H9 (cell line): ENCODE measurements at regions not wholly inside any gene's neighbourhood (a gene's known extent, or its start where the extent isn't known, plus 50 kb on each side); places are given as distances from the start of the nearest gene placed in this dataset.

Experiments used
- DNase-seq: peaks from one replicate; pipeline ENCODE4 v3.0.0-alpha.2; 2017
- H2AFZ ChIP-seq: one replicate; pipeline ENCODE4 v1.6.1; 2013; ENCODE audit warnings: mild to moderate bottlenecking, low read length, control low read depth, moderate library complexity
- H2AK5ac ChIP-seq: 2 replicates; pipeline ENCODE4 v1.6.1; 2013; ENCODE audit warnings: low read length, control low read depth, mixed read lengths; ENCODE audit not compliant: insufficient read length
- H2BK120ac ChIP-seq: one replicate; pipeline ENCODE4 v1.6.1; 2013; ENCODE audit warnings: low read depth, mild to moderate bottlenecking, low read length, control low read depth, inconsistent platforms; ENCODE audit not compliant: poor library complexity, severe bottlenecking
- H2BK12ac ChIP-seq: 2 replicates; pipeline ENCODE4 v1.6.1; 2013; ENCODE audit warnings: low read length, control low read depth, mixed read lengths, low read depth; ENCODE audit not compliant: insufficient read length
- H2BK15ac ChIP-seq: 2 replicates; pipeline ENCODE4 v1.6.1; 2013; ENCODE audit warnings: low read depth, low read length, control low read depth
- H2BK20ac ChIP-seq: one replicate; pipeline ENCODE4 v1.6.1; 2013; ENCODE audit warnings: low read depth, mild to moderate bottlenecking, low read length, control low read depth, inconsistent platforms; ENCODE audit not compliant: poor library complexity, severe bottlenecking
- H2BK5ac ChIP-seq: 2 replicates; pipeline ENCODE4 v1.6.1; 2013; ENCODE audit warnings: low read length, control low read depth, mixed read lengths; ENCODE audit not compliant: insufficient read length
- H3K14ac ChIP-seq: 2 replicates; pipeline ENCODE4 v1.6.1; 2013; ENCODE audit warnings: low read length, control low read depth; ENCODE audit not compliant: insufficient read depth
- H3K18ac ChIP-seq: 2 replicates; pipeline ENCODE4 v1.6.1; 2013; ENCODE audit warnings: low read depth, mild to moderate bottlenecking, mixed read lengths, low read length, control low read depth; ENCODE audit not compliant: insufficient read length
- H3K23ac ChIP-seq: 2 replicates; pipeline ENCODE4 v1.6.1; 2013; ENCODE audit warnings: low read length, control low read depth, mixed read lengths, low read depth; ENCODE audit not compliant: insufficient read length
- H3K23me2 ChIP-seq: 2 replicates; pipeline ENCODE4 v1.6.1; 2013; ENCODE audit warnings: low read depth, mild to moderate bottlenecking, mixed read lengths, low read length, control low read depth; ENCODE audit not compliant: insufficient read length, poor library complexity, severe bottlenecking
- H3K27ac ChIP-seq: 2 replicates; pipeline ENCODE4 v1.5.1; 2013; ENCODE audit warnings: low read length, control low read depth, mixed read lengths, low read depth; ENCODE audit not compliant: insufficient read length
- H3K27me3 ChIP-seq: 2 replicates; pipeline ENCODE4 v1.6.1; 2013; ENCODE audit warnings: low read length, control low read depth, inconsistent platforms; ENCODE audit not compliant: insufficient read depth
- H3K4ac ChIP-seq: 2 replicates; pipeline ENCODE4 v1.6.1; 2013; ENCODE audit warnings: low read depth, mild to moderate bottlenecking, control low read depth, inconsistent platforms, low read length, moderate library complexity
- H3K4me1 ChIP-seq: 2 replicates; pipeline ENCODE4 v1.6.1; 2013; ENCODE audit warnings: low read length, control low read depth, inconsistent platforms; ENCODE audit not compliant: insufficient read depth
- H3K4me2 ChIP-seq: 2 replicates; pipeline ENCODE4 v1.6.1; 2013; ENCODE audit warnings: low read length, control low read depth, mixed read lengths; ENCODE audit not compliant: insufficient read length, insufficient read depth
- H3K56ac ChIP-seq: 2 replicates; pipeline ENCODE4 v1.6.1; 2013; ENCODE audit warnings: low read depth, mild to moderate bottlenecking, mixed read lengths, low read length, control low read depth; ENCODE audit not compliant: insufficient read length
- H3K79me1 ChIP-seq: 2 replicates; pipeline ENCODE4 v1.6.1; 2013; ENCODE audit warnings: low read depth, mild to moderate bottlenecking, moderate library complexity, low read length, control low read depth, inconsistent platforms; ENCODE audit not compliant: insufficient read depth, poor library complexity, severe bottlenecking
- H3K79me2 ChIP-seq: 2 replicates; pipeline ENCODE4 v1.6.1; 2013; ENCODE audit warnings: low read length, control low read depth, inconsistent platforms; ENCODE audit not compliant: insufficient read depth
- H3K9ac ChIP-seq: 2 replicates; pipeline ENCODE4 v1.6.1; 2013; ENCODE audit warnings: low read length, control low read depth, mixed read lengths; ENCODE audit not compliant: insufficient read length; ENCODE audit errors: extremely low read depth
- H3K9me3 ChIP-seq: one replicate; pipeline ENCODE4 v1.6.1; 2013; ENCODE audit warnings: low read depth, low read length, inconsistent platforms; ENCODE audit not compliant: control insufficient read depth
- H3T11ph ChIP-seq: one replicate; pipeline ENCODE4 v1.6.1; 2013; ENCODE audit warnings: mild to moderate bottlenecking, low read length, control low read depth, inconsistent platforms
- H4K20me1 ChIP-seq: one replicate; pipeline ENCODE4 v1.6.1; 2013; ENCODE audit not compliant: control insufficient read depth, insufficient read length, insufficient read depth
- H4K5ac ChIP-seq: 2 replicates; pipeline ENCODE4 v1.6.1; 2013; ENCODE audit warnings: low read depth, mild to moderate bottlenecking, mixed read lengths, low read length, control low read depth; ENCODE audit not compliant: insufficient read length
- H4K8ac ChIP-seq: replicated peaks from 2 replicates; pipeline ENCODE4 v1.6.1; 2013; ENCODE audit warnings: low read length, control low read depth, mixed read lengths, low read depth; ENCODE audit not compliant: insufficient read length
- H4K91ac ChIP-seq: 2 replicates; pipeline ENCODE4 v1.6.1; 2013; ENCODE audit warnings: low read depth, mild to moderate bottlenecking, moderate library complexity, mixed read lengths, low read length, control low read depth; ENCODE audit not compliant: insufficient read length
- H3K27ac Mint-ChIP-seq, 3 experiments: 2 replicates in 2 of 3; 3 replicates in 1 of 3; pipeline ENCODE4 v1.8.0; 2020 to 2021; ENCODE audit warnings: mixed read lengths in 3 of 3, mild to moderate bottlenecking in 1 of 3, moderate library complexity in 1 of 3
- H3K27me3 Mint-ChIP-seq: 2 replicates; pipeline ENCODE4 v1.8.0; 2021; ENCODE audit warnings: low read depth, mild to moderate bottlenecking, moderate library complexity, mixed read lengths
- H3K36me3 Mint-ChIP-seq, 3 experiments: 2 replicates in 2 of 3; 3 replicates in 1 of 3; pipeline ENCODE4 v1.8.0; 2020 to 2021; ENCODE audit warnings: low read depth in 3 of 3, mixed read lengths in 3 of 3; ENCODE audit not compliant: insufficient read depth in 1 of 3
- H3K4me1 Mint-ChIP-seq, 2 experiments: 2 replicates each; pipeline ENCODE4 v1.8.0; 2020; ENCODE audit warnings: mixed read lengths in 2 of 2
- H3K4me3 Mint-ChIP-seq, 2 experiments: 2 replicates in 1 of 2; 3 replicates in 1 of 2; pipeline ENCODE4 v1.8.0; 2020 to 2021; ENCODE audit warnings: mild to moderate bottlenecking in 2 of 2, mixed read lengths in 2 of 2, moderate library complexity in 1 of 2
- H3K9me3 Mint-ChIP-seq, 2 experiments: 2 replicates in 1 of 2; 3 replicates in 1 of 2; pipeline ENCODE4 v1.8.0; 2020; ENCODE audit warnings: mild to moderate bottlenecking in 2 of 2, mixed read lengths in 2 of 2, moderate library complexity in 1 of 2
- CTCF ChIP-seq: fragments of 200-600 bp; sonication (generic); conservative IDR thresholded peaks from 3 replicates; pipeline ENCODE4 v1.8.0; 2021; ENCODE audit warnings: antibody characterized with exemption, mild to moderate bottlenecking
- WGBS: extraction: QIAGEN DNeasy Blood & Tissue Kit; methylation state at CpG from one replicate; pipeline ENCODE4 v1.1.7; 2013; ENCODE audit warnings: missing lambda C conversion rate, low lambda C conversion rate, mixed read lengths; ENCODE audit not compliant: insufficient read length; ENCODE audit errors: extremely low coverage; 5-methylcytosine and 5-hydroxymethylcytosine counted together

- Histone ChIP-seq H4K8ac (no peak overlapping the region), H3K27ac (no peak overlapping the region), H2BK120ac (no peak overlapping the region), H3K4ac (no peak overlapping the region), H2BK20ac (no peak overlapping the region), H4K5ac (no peak overlapping the region), H2BK12ac (no peak overlapping the region), H3K14ac (no peak overlapping the region), H2BK15ac (no peak overlapping the region), H3K27me3 (no peaks in the 10 kb centered on the region), H3K79me1 (no peaks in the 10 kb centered on the region), H2BK5ac (no peak overlapping the region), H3K56ac (no peak overlapping the region), H3K9me3 (no peaks in the 10 kb centered on the region), H2AFZ (no peak overlapping the region), H4K91ac (no peak overlapping the region), H3T11ph (no peak overlapping the region), H3K23me2 (no peaks in the 10 kb centered on the region), H2AK5ac (no peak overlapping the region), H3K9ac (no peak overlapping the region), H3K4me1 (no peaks in the 10 kb centered on the region), H3K18ac (no peak overlapping the region), H4K20me1 (no peaks in the 10 kb centered on the region), H3K79me2 (no peaks in the 10 kb centered on the region), H3K4me2 (no peak overlapping the region), H3K23ac (no peak overlapping the region)
- Mint-ChIP-seq H3K9me3 (no peaks in the 10 kb centered on the region; a peak in 1 of 5 replicates), H3K27me3 (no peaks in the 10 kb centered on the region), H3K4me1 (no peaks in the 10 kb centered on the region), H3K4me3 (no peak overlapping the region), H3K36me3 (no peaks in the 10 kb centered on the region), H3K27ac (no peak overlapping the region)
- no peak for DNase-seq
- no CpG with 5 or more reads among the region's 3 CpGs for WGBS
- no peak for TF ChIP-seq CTCF
These were observed 106.1 kb upstream of the CHODL start for GRCh38 chr21:18138507-18138906.
